HG03565 (cell line): ENCODE measurements at regions not wholly inside any gene's neighbourhood (a gene's known extent, or its start where the extent isn't known, plus 50 kb on each side); places are given as distances from the start of the nearest gene placed in this dataset.
"Not testable (repeated sequence)": the region's sequence is repeated elsewhere in the genome, so short reads cannot be mapped to it uniquely, and the experiment has no call there.

Experiments used
- ATAC-seq: cut with Tn5 transposase; IDR thresholded peaks from one replicate; pipeline ENCODE4 v1.9.1; 2021; ENCODE audit warnings: mild to moderate bottlenecking, moderate library complexity; ENCODE audit not compliant: unreplicated experiment

GRCh38 chr4:1561286-1561990, 122.7 kb downstream of the FAM53A start:
- ATAC-seq = no peak

- no peak for ATAC-seq
These were observed 124.0 kb downstream of the FAM53A start for GRCh38 chr4:1559896-1560650.

- ATAC-seq = no peak
These were observed 125.9 kb downstream of the FAM53A start for GRCh38 chr4:1558205-1558604.

- ATAC-seq = no peak
These were observed 126.9 kb downstream of the FAM53A start for GRCh38 chr4:1557221-1557597.

GRCh38 chr4:1556541-1557220, 127.4 kb downstream of the FAM53A start:
- no peak for ATAC-seq

- no peak for ATAC-seq
These were observed 129.2 kb downstream of the FAM53A start for GRCh38 chr4:1554876-1555265.

- no peak for ATAC-seq
These were observed 129.8 kb downstream of the FAM53A start for GRCh38 chr4:1554246-1554875.

GRCh38 chr4:1553365-1553764, 130.7 kb downstream of the FAM53A start:
- ATAC-seq = no peak

- ATAC-seq = no peak
These were observed 131.7 kb downstream of the FAM53A start for GRCh38 chr4:1552451-1552850.

- no peak for ATAC-seq
These were observed 132.9 kb downstream of the FAM53A start for GRCh38 chr4:1551211-1551610.

GRCh38 chr4:1550122-1551070, 133.7 kb downstream of the FAM53A start:
- ATAC-seq = no peak

GRCh38 chr4:1549638-1550035, 134.5 kb downstream of the FAM53A start:
- ATAC-seq = no peak

GRCh38 chr4:1548827-1549637, 135.1 kb downstream of the FAM53A start:
- ATAC-seq = not testable (repeated sequence)

- ATAC-seq = no peak
These were observed 136.0 kb downstream of the FAM53A start for GRCh38 chr4:1547856-1548826.

GRCh38 chr4:1547131-1547855, 136.8 kb downstream of the FAM53A start:
- no peak for ATAC-seq

- no peak for ATAC-seq
These were observed 138.6 kb upstream of the NKX1-1 start for GRCh38 chr4:1544861-1545281.

- ATAC-seq = not testable (repeated sequence)
These were observed 138.2 kb upstream of the NKX1-1 start for GRCh38 chr4:1544435-1544834.

GRCh38 chr4:1543976-1544375, 137.7 kb upstream of the NKX1-1 start:
- ATAC-seq = no peak
